CD4-positive, alpha-beta memory T cell (primary cell): ENCODE measurements at regions not wholly inside any gene's neighbourhood (a gene's known extent, or its start where the extent isn't known, plus 50 kb on each side); places are given as distances from the start of the nearest gene placed in this dataset.

Experiments
- CTCF ChIA-PET: fragments of 350-600 bp; sonication (Branson Sonifier 250); formaldehyde crosslinking; loops from one replicate; lab custom pipeline; 2021; ENCODE audit warnings: inconsistent platforms; ENCODE audit not compliant: partially characterized antibody; lab: Charles Lee
- POLR2A ChIA-PET: fragments of 350-600 bp; sonication (Branson Sonifier 250); formaldehyde crosslinking; loops from one replicate; lab custom pipeline; 2021; ENCODE audit not compliant: partially characterized antibody; lab: Charles Lee
- DNase-seq, 5 donors: peaks; one replicate each; pipeline versions ENCODE4 v3.0.0 to v3.0.0-alpha.2; 2020 to 2022; ENCODE audit warnings: mixed read lengths in 1 of 5
- H3K27ac ChIP-seq: one replicate; pipeline ENCODE4 v1.7.0; 2013; ENCODE audit warnings: low read depth, low read length
- H3K27me3 ChIP-seq: 2 replicates; pipeline ENCODE4 v1.7.0; 2013; ENCODE audit warnings: mild to moderate bottlenecking, low read length, moderate library complexity; ENCODE audit not compliant: insufficient read depth
- H3K36me3 ChIP-seq: 2 replicates; pipeline ENCODE4 v1.7.0; 2013; ENCODE audit warnings: mild to moderate bottlenecking, low read length, moderate library complexity; ENCODE audit not compliant: insufficient read depth
- H3K4me1 ChIP-seq: 2 replicates; pipeline ENCODE4 v1.7.0; 2013; ENCODE audit warnings: mild to moderate bottlenecking, low read length, moderate library complexity; ENCODE audit not compliant: insufficient read depth
- H3K4me3 ChIP-seq, 2 donors: one replicate each; pipeline ENCODE4 v1.7.0; 2013; ENCODE audit warnings: low read length in 2 of 2, mild to moderate bottlenecking in 1 of 2
- H3K9me3 ChIP-seq, 2 donors: one replicate each; pipeline ENCODE4 v1.7.0; 2013; ENCODE audit warnings: low read length in 2 of 2, control low read depth in 1 of 2; ENCODE audit not compliant: control insufficient read depth in 1 of 2
- H3K27ac Mint-ChIP-seq, 7 donors: one replicate each; pipeline ENCODE4 v1.8.0; 2020 to 2021; ENCODE audit warnings: mixed read lengths in 7 of 7, mild to moderate bottlenecking in 6 of 7, inconsistent platforms in 3 of 7, moderate library complexity in 3 of 7
- H3K27me3 Mint-ChIP-seq, 2 donors: one replicate each; pipeline ENCODE4 v1.8.0; 2020 to 2021; ENCODE audit warnings: mixed read lengths in 2 of 2
- H3K36me3 Mint-ChIP-seq, 2 donors: one replicate each; pipeline ENCODE4 v1.8.0; 2020 to 2021; ENCODE audit warnings: mixed read lengths in 2 of 2, inconsistent platforms in 1 of 2, mild to moderate bottlenecking in 1 of 2
- H3K4me1 Mint-ChIP-seq, 4 donors: one replicate each; pipeline ENCODE4 v1.8.0; 2020 to 2021; ENCODE audit warnings: mixed read lengths in 4 of 4, mild to moderate bottlenecking in 1 of 4
- H3K4me3 Mint-ChIP-seq, 8 donors: one replicate each; pipeline ENCODE4 v1.8.0; 2020 to 2021; ENCODE audit warnings: mixed read lengths in 8 of 8, mild to moderate bottlenecking in 7 of 8, moderate library complexity in 6 of 8, inconsistent platforms in 3 of 8
- H3K9me3 Mint-ChIP-seq, 8 donors: one replicate each; pipeline ENCODE4 v1.8.0; 2020 to 2021; ENCODE audit warnings: mixed read lengths in 8 of 8, mild to moderate bottlenecking in 5 of 8, inconsistent platforms in 3 of 8, moderate library complexity in 1 of 8
- intact Hi-C: fragments of 100-400 bp; cut with micrococcal nuclease; formaldehyde crosslinking; loops from one replicate; pipeline ENCODE4 v1.15.1; 2023

DNA sequence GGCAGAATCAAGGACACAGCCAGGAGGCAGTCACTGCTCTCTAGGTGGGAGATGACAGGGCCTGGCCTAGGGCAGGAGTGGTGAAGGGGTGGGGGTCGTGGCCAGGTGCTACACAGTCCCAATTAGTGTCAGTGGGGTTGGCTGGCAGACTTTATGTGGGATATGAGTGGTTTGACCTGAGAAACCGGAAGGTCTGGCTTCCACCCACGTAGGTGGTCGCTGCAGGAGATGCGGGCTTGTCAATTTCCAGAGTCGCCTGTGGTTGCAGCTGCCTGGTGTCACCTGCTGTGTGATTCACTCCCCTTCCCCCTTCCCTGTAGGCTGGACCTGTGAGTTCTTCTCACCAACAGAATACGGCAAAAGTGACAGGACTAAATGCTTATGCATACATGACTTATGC is 124.3 kb downstream of the KLF6 start:
- Histone ChIP-seq H3K4me3 (no peak overlapping the region), H3K27ac (no peak overlapping the region), H3K36me3 (no peaks in the 10 kb centered on the region), H3K9me3 (no peaks in the 10 kb centered on the region), H3K4me1 (peaks cover 3% of the 10 kb centered on the region), H3K27me3 (no peaks in the 10 kb centered on the region)
- Mint-ChIP-seq H3K4me3 (no peak overlapping the region), H3K9me3 (no peaks in the 10 kb centered on the region), H3K27ac (no peak overlapping the region), H3K36me3 (no peaks in the 10 kb centered on the region), H3K4me1 (peaks cover 0 to 4% (median 2%) of the 10 kb centered on the region in 4 donors), H3K27me3 (peaks cover 2 to 3% of the 10 kb centered on the region in 2 donors)
- CTCF ChIA-PET: no interaction called here
- POLR2A ChIA-PET: no interaction called here
- DNase-seq: no peak
- intact Hi-C loops: loop anchor here (10.0 kb wide), 3 partner anchors 186 to 994 kb away; no protein-coding TSS in a partner anchor

GRCh38 chr10:3659203-3659917 is 125.6 kb downstream of the KLF6 start:
- no peaks in the 10 kb centered on the region for H3K36me3 ChIP-seq
- Mint-ChIP-seq H3K27ac (no peak overlapping the region), H3K9me3 (no peaks in the 10 kb centered on the region), H3K4me1 (peaks cover 0 to 11% (median 3%) of the 10 kb centered on the region in 4 donors), H3K4me3 (no peak overlapping the region), H3K36me3 (no peaks in the 10 kb centered on the region), H3K27me3 (peaks cover 2 to 5% of the 10 kb centered on the region in 2 donors)
- no peaks in the 10 kb centered on the region for H3K4me1 ChIP-seq
- intact Hi-C loops: no loop called here
- H3K4me3 ChIP-seq: no peak overlapping the region
- no peak for DNase-seq
- ChIA-PET CTCF (interaction anchor here (0.8 to 1.4 kb wide), 2 partner anchors 10 to 11 kb away, joined by 3 read pairs; no protein-coding TSS in a partner anchor), POLR2A (no interaction called here)
- no peak overlapping the region for H3K27ac ChIP-seq
- H3K27me3 ChIP-seq: no peaks in the 10 kb centered on the region
- no peaks in the 10 kb centered on the region for H3K9me3 ChIP-seq

DNA sequence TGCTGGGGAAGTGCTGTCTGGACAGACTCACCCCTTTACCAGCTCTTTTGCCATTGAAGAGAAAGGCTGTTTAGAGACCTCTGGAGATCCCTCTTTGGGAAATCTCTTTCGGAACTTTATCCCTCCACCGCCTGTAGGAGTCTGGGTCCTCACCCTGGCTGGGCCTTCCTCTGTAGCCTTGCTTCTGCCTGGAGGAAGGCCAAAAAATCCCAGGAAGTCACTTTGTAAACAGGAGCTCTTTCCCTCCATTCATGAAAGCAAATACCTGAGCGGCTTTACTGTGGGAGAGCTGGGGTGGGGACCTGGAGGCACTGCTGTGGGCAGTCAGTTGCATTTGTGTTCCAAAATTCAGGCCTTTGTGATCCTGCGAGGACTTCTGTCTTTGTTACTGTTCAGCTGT is 126.2 kb downstream of the KLF6 start:
- Mint-ChIP-seq H3K27ac (no peak overlapping the region), H3K4me3 (no peak overlapping the region), H3K4me1 (peaks cover 0 to 11% (median 3%) of the 10 kb centered on the region in 4 donors), H3K9me3 (no peaks in the 10 kb centered on the region), H3K36me3 (no peaks in the 10 kb centered on the region), H3K27me3 (peaks cover 2 to 5% of the 10 kb centered on the region in 2 donors)
- no peak overlapping the region for H3K4me3 ChIP-seq
- ChIA-PET CTCF (interaction anchor here (1.4 kb wide), 1 partner anchor 11 kb away, joined by 3 read pairs; no protein-coding TSS in a partner anchor), POLR2A (no interaction called here)
- no peak overlapping the region for H3K27ac ChIP-seq
- intact Hi-C loops: no loop called here
- no peaks in the 10 kb centered on the region for H3K27me3 ChIP-seq
- no peaks in the 10 kb centered on the region for H3K9me3 ChIP-seq
- DNase-seq: no peak
- H3K36me3 ChIP-seq: no peaks in the 10 kb centered on the region
- H3K4me1 ChIP-seq: no peaks in the 10 kb centered on the region

GRCh38 chr10:3656214-3656613 is 128.8 kb downstream of the KLF6 start:
- ChIA-PET CTCF (interaction anchor here (1.2 kb wide), 1 partner anchor 11 kb away, joined by 3 read pairs; no protein-coding TSS in a partner anchor), POLR2A (interaction anchor here (0.9 to 1.0 kb wide), 2 partner anchors 124 to 126 kb away, joined by 3 to 5 read pairs; no protein-coding TSS in a partner anchor)
- Mint-ChIP-seq H3K27ac (peak overlapping the region in 2 of 7 donors; percentile 70 to 73), H3K9me3 (no peaks in the 10 kb centered on the region), H3K36me3 (no peaks in the 10 kb centered on the region), H3K27me3 (peaks cover 2 to 5% of the 10 kb centered on the region in 2 donors), H3K4me3 (no peak overlapping the region), H3K4me1 (peaks cover 7 to 23% (median 9%) of the 10 kb centered on the region in 4 donors)
- Histone ChIP-seq H3K4me1 (peaks cover 8% of the 10 kb centered on the region), H3K36me3 (no peaks in the 10 kb centered on the region), H3K27ac (no peak overlapping the region), H3K4me3 (no peak overlapping the region), H3K27me3 (no peaks in the 10 kb centered on the region), H3K9me3 (no peaks in the 10 kb centered on the region)
- intact Hi-C loops: no loop called here
- DNase-seq: no peak

GRCh38 chr10:3655528-3655927 is 129.5 kb downstream of the KLF6 start:
- Mint-ChIP-seq H3K4me3 (no peak overlapping the region), H3K4me1 (peaks cover 7 to 23% (median 9%) of the 10 kb centered on the region in 4 donors), H3K9me3 (no peaks in the 10 kb centered on the region), H3K36me3 (no peaks in the 10 kb centered on the region), H3K27me3 (peaks cover 2 to 5% of the 10 kb centered on the region in 2 donors), H3K27ac (no peak overlapping the region)
- POLR2A ChIA-PET: interaction anchor here (0.9 to 1.0 kb wide), 2 partner anchors 125 to 127 kb away, joined by 3 to 5 read pairs; no protein-coding TSS in a partner anchor
- Histone ChIP-seq H3K27me3 (no peaks in the 10 kb centered on the region), H3K27ac (no peak overlapping the region), H3K4me3 (no peak overlapping the region), H3K36me3 (no peaks in the 10 kb centered on the region), H3K9me3 (no peaks in the 10 kb centered on the region), H3K4me1 (peaks cover 8% of the 10 kb centered on the region)
- CTCF ChIA-PET: interaction anchor here (1.2 kb wide), 1 partner anchor 12 kb away, joined by 3 read pairs; no protein-coding TSS in a partner anchor
- no peak for DNase-seq
- intact Hi-C loops: no loop called here

GRCh38 chr10:3654980-3655379 is 130.0 kb downstream of the KLF6 start:
- Histone ChIP-seq H3K27me3 (no peaks in the 10 kb centered on the region), H3K4me3 (no peak overlapping the region), H3K9me3 (no peaks in the 10 kb centered on the region), H3K36me3 (no peaks in the 10 kb centered on the region), H3K4me1 (peaks cover 8% of the 10 kb centered on the region), H3K27ac (no peak overlapping the region)
- POLR2A ChIA-PET: interaction anchor here (1.0 kb wide), 1 partner anchor 128 kb away, joined by 5 read pairs; no protein-coding TSS in a partner anchor
- Mint-ChIP-seq H3K4me3 (no peak overlapping the region), H3K4me1 (peaks cover 7 to 23% (median 10%) of the 10 kb centered on the region in 4 donors), H3K9me3 (no peaks in the 10 kb centered on the region), H3K36me3 (no peaks in the 10 kb centered on the region), H3K27ac (no peak overlapping the region), H3K27me3 (peaks cover 2 to 5% of the 10 kb centered on the region in 2 donors)
- intact Hi-C loops: no loop called here
- CTCF ChIA-PET: no interaction called here
- no peak for DNase-seq

GRCh38 chr10:3654496-3654895 is 130.5 kb downstream of the KLF6 start:
- H3K36me3 ChIP-seq: no peaks in the 10 kb centered on the region
- H3K4me3 Mint-ChIP-seq: peak overlapping the region in 2 of 8 donors; percentile 32 to 43
- H3K9me3 ChIP-seq: no peaks in the 10 kb centered on the region
- H3K4me1 Mint-ChIP-seq: peaks cover 7 to 20% (median 10%) of the 10 kb centered on the region in 4 donors
- H3K4me1 ChIP-seq: peaks cover 8% of the 10 kb centered on the region
- ChIA-PET CTCF (no interaction called here), POLR2A (no interaction called here)
- no peaks in the 10 kb centered on the region for H3K36me3 Mint-ChIP-seq
- H3K9me3 Mint-ChIP-seq: no peaks in the 10 kb centered on the region
- H3K27me3 ChIP-seq: no peaks in the 10 kb centered on the region
- intact Hi-C loops: no loop called here
- H3K27me3 Mint-ChIP-seq: peaks cover 2 to 5% of the 10 kb centered on the region in 2 donors
- no peak overlapping the region for H3K27ac Mint-ChIP-seq
- H3K27ac ChIP-seq: no peak overlapping the region
- no peak for DNase-seq
- H3K4me3 ChIP-seq: no peak overlapping the region
